UCSD-AML1 (cell line): ENCODE measurements at regions not wholly inside any gene's neighbourhood (a gene's known extent, or its start where the extent isn't known, plus 50 kb on each side); places are given as distances from the start of the nearest gene placed in this dataset.

Experiments used
- DNase-seq: peaks from one replicate; lab custom pipeline; 2025; ENCODE audit not compliant: unreplicated experiment; lab: John Stamatoyannopoulos, UW

GRCh38 chr1:185581961-185582725 lies 152.0 kb upstream of the HMCN1 start:
- no peak for DNase-seq

GRCh38 chr1:185581020-185581419 lies 153.2 kb upstream of the HMCN1 start:
- DNase-seq = no peak

- no peak for DNase-seq
Measured at GRCh38 chr1:185578293-185578692, 155.9 kb upstream of the HMCN1 start.

GRCh38 chr1:185574139-185574875 lies 159.9 kb upstream of the HMCN1 start:
- DNase-seq = no peak

GRCh38 chr1:185573677-185574076 lies 160.5 kb upstream of the HMCN1 start:
- no peak for DNase-seq

GRCh38 chr1:185573162-185573561 lies 161.0 kb upstream of the HMCN1 start:
- DNase-seq = no peak

GRCh38 chr1:185570962-185571361 lies 163.2 kb upstream of the HMCN1 start:
- DNase-seq = no peak

- DNase-seq = no peak
Measured at GRCh38 chr1:185568155-185569123, 165.8 kb upstream of the HMCN1 start.

- DNase-seq = no peak
Measured at GRCh38 chr1:185567440-185567839, 166.8 kb upstream of the HMCN1 start.

GRCh38 chr1:185566995-185567394 lies 167.2 kb upstream of the HMCN1 start:
- no peak for DNase-seq

GRCh38 chr1:185565302-185565701 lies 168.9 kb upstream of the HMCN1 start:
- no peak for DNase-seq

GRCh38 chr1:185564816-185565215 lies 169.4 kb upstream of the HMCN1 start:
- no peak for DNase-seq

GRCh38 chr1:185562461-185563359 lies 171.5 kb upstream of the HMCN1 start:
- no peak for DNase-seq

GRCh38 chr1:185561629-185562028 lies 172.6 kb upstream of the HMCN1 start:
- DNase-seq = no peak

GRCh38 chr1:185560760-185561159 lies 173.4 kb upstream of the HMCN1 start:
- peak; percentile 67 for DNase-seq

GRCh38 chr1:185559684-185560331 lies 174.4 kb upstream of the HMCN1 start:
- DNase-seq = peak; percentile 56

- DNase-seq = no peak
Measured at GRCh38 chr1:185559151-185559550, 175.0 kb upstream of the HMCN1 start.

- no peak for DNase-seq
Measured at GRCh38 chr1:185556561-185556960, 177.6 kb upstream of the HMCN1 start.

- no peak for DNase-seq
Measured at GRCh38 chr1:185555743-185556142, 178.4 kb upstream of the HMCN1 start.

- no peak for DNase-seq
Measured at GRCh38 chr1:185551008-185551407, 183.2 kb upstream of the HMCN1 start.
